Omental fat pad (tissue), 3 donors: ENCODE measurements at regions not wholly inside any gene's neighbourhood (a gene's known extent, or its start where the extent isn't known, plus 50 kb on each side); places are given as distances from the start of the nearest gene placed in this dataset.

Experiments used
- ATAC-seq: fragments of 150-250 bp; one replicate; pipeline ENCODE4 v1.9.1; 2016; ENCODE audit warnings: mild to moderate bottlenecking, moderate library complexity; ENCODE audit not compliant: low FRiP score
- DNase-seq: peaks from one replicate; pipeline ENCODE4 v3.0.0-alpha.2; 2019; ENCODE audit warnings: low spot score
- TF ChIP-seq, protein P1 (sequence below), 3 donors: fragments of 450-650 bp; IDR thresholded peaks; one replicate each; pipeline ENCODE4 v1.5.1; 2016 to 2017; ENCODE audit warnings: antibody characterized with exemption in 3 of 3, mild to moderate bottlenecking in 3 of 3, moderate library complexity in 2 of 3

DNA sequence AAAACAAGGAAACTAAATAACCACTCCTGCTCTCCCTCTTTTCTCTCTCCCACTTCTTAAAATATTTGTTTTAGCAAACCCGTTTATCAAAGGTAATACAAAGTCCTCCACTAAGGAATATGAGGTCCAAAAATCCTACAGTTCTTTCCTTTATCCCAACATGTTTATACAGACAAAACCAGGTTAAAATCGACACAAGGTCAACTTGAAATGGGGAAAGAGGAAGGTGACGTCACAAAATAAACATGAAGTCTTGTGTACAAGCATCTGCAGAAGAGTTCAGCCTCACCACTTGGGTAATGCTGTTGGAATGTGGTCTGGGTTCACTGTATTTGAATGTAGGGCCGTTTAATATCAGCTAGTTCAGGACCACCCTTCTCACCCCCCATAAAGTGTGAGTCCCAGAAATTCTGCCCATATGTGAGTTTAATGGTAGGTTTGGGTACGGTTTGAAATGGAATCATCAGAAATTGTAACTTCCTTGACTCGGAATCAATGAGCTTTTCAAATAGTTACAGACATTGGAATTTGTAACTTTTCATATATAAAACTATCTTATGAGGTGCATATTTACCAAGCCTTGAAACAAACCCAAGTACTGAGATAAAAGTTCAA is 120.0 kb upstream of the SLC38A2 start:
- DNase-seq (no peak), ATAC-seq (no peak)
- TF ChIP-seq, protein P1, sequence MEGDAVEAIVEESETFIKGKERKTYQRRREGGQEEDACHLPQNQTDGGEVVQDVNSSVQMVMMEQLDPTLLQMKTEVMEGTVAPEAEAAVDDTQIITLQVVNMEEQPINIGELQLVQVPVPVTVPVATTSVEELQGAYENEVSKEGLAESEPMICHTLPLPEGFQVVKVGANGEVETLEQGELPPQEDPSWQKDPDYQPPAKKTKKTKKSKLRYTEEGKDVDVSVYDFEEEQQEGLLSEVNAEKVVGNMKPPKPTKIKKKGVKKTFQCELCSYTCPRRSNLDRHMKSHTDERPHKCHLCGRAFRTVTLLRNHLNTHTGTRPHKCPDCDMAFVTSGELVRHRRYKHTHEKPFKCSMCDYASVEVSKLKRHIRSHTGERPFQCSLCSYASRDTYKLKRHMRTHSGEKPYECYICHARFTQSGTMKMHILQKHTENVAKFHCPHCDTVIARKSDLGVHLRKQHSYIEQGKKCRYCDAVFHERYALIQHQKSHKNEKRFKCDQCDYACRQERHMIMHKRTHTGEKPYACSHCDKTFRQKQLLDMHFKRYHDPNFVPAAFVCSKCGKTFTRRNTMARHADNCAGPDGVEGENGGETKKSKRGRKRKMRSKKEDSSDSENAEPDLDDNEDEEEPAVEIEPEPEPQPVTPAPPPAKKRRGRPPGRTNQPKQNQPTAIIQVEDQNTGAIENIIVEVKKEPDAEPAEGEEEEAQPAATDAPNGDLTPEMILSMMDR (IDR thresholded peaks at IDR 0.05), result no peak

DNA sequence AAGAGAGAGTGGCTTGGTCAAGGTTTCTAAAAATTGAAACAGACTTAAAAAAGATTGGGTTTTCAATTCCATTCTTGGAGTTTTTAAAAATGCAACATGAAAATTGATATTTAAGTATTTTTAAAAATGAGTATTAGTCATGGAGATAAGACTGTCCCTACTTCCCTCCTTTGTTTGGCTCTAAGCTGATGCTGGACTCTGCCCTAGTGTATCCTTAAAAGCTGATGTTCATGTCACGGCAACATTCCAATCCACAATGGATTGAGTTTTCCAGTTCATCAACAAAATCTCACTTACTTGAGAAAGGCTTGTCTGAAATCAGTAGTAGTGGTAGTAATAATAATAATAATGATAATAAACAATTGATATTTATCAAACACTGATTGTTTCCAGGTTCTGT is 119.0 kb upstream of the SLC38A2 start:
- DNase-seq, result no peak
- TF ChIP-seq, protein P1 (IDR thresholded peaks at IDR 0.05), result no peak
- no peak for ATAC-seq

DNA sequence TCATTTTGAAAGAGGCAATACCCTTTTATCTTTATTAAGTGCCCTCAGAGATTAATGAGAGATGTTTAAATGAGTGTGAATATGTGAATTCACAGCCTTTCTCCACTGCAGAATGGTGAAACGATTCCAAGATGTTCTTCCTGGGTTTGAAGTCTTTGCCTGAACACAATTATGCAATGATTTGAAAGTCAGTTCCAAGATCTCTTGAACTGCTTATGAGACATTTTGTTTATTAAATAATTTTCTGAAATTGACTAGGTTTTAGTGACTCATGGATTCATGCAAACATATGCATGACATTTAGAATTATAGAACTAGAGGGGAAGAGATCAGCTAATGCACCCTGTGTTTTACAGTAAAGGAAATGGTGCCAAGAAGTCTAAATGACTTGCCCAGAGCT is 118.1 kb upstream of the SLC38A2 start:
- TF ChIP-seq, protein P1 (IDR thresholded peaks at IDR 0.05), result no peak
- no peak for DNase-seq
- peak; percentile 70 for ATAC-seq

GRCh38 chr12:46489951-46490388 is 117.4 kb upstream of the SLC38A2 start:
- TF ChIP-seq, protein P1 (IDR thresholded peaks at IDR 0.05), result no peak
- ATAC-seq (no peak), DNase-seq (no peak)

DNA sequence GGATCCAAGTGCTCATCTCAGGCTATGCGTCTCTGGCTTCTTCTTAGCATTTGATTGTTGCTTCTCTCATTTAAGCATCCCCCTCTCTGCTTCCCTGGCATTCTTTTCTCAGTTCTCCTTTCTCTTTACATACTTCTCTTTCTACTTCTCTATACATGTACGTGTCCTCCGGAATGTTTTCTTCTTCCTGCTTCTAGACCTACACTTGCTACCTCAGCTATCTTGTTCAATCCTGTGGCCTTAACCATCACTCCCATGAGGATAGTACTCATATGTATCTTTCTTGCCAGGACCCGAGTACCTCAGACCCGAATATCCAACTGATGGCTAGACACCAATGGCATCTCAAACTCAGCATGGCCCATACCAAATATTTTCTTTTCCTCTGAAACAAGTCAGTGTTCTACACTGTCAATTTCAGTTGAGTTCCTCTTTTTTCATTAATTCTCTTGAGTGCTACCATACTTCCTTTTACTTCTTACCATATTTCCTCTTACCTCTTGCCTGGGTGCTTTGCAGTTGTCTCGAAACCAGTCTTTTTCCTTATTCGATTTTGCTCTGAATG is 115.1 kb upstream of the SLC38A2 start:
- DNase-seq (no peak), ATAC-seq (no peak)
- TF ChIP-seq, protein P1 (IDR thresholded peaks at IDR 0.05), result no peak

DNA sequence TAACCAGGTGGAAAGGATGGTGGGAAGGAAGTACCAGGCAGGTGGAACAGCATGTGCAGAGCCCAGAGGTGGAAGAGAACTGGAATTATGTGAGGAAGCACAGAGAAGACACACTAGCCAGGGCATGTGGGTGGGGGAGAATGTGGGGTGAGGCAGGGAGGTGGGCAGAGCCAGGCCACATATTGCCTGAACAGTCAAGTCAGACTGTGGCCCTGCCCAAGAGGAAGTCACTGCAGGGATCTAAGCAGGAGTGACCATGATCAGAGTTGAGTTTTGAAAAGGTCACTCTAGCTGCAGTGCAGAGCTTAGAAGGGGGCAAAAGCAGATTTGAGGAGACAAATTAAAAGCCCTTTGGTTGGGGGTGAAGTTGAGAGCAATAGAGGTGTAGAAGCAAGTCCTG is 114.0 kb upstream of the SLC38A2 start:
- ATAC-seq, result no peak
- no peak for DNase-seq
- TF ChIP-seq, protein P1 (IDR thresholded peaks at IDR 0.05), result no peak

- TF ChIP-seq, protein P1 (IDR thresholded peaks at IDR 0.05), result no peak
- no peak for DNase-seq
- ATAC-seq, result no peak
Measured at GRCh38 chr12:46485853-46486252, 113.3 kb upstream of the SLC38A2 start.
